Gastrocnemius medialis (tissue), 4 donors: ENCODE measurements at regions not wholly inside any gene's neighbourhood (a gene's known extent, or its start where the extent isn't known, plus 50 kb on each side); places are given as distances from the start of the nearest gene placed in this dataset.

Source experiments
- ATAC-seq, 2 donors: fragments of 150-250 bp; one replicate each; pipeline ENCODE4 v1.9.1; 2016
- DNase-seq, 2 donors: peaks; one replicate each; pipeline ENCODE4 v3.0.0-alpha.2; 2019
- H3K27ac ChIP-seq, 4 donors: fragments of 200-600 bp; sonication (generic); 1 replicate in 1 of 4; 2 replicates in 3 of 4; pipeline ENCODE4 v1.5.1; 2016 to 2018; ENCODE audit warnings: mild to moderate bottlenecking in 2 of 4, moderate library complexity in 1 of 4
- H3K27me3 ChIP-seq, 3 donors: fragments of 200-600 bp; sonication (generic) in 2 of 3; 1 replicate in 1 of 3; 2 replicates in 2 of 3; pipeline versions ENCODE4 v1.5.1 to v1.6.0; 2016 to 2019; ENCODE audit warnings: mild to moderate bottlenecking in 1 of 3, moderate library complexity in 1 of 3
- H3K36me3 ChIP-seq, 2 donors: fragments of 200-600 bp; sonication (generic) in 1 of 2; one replicate each; pipeline ENCODE4 v1.5.1; 2017 to 2018
- H3K4me1 ChIP-seq, 2 donors: fragments of 200-600 bp; sonication (generic) in 1 of 2; one replicate each; pipeline ENCODE4 v1.5.1; 2016 to 2017; ENCODE audit warnings: mild to moderate bottlenecking in 2 of 2
- H3K4me3 ChIP-seq, 4 donors: fragments of 200-600 bp; sonication (generic) in 3 of 4; 1 replicate in 1 of 4; 2 replicates in 3 of 4; pipeline ENCODE4 v1.5.1; 2016 to 2019; ENCODE audit warnings: mild to moderate bottlenecking in 2 of 4
- H3K9me3 ChIP-seq, 3 donors: fragments of 200-600 bp; sonication (generic) in 2 of 3; 1 replicate in 1 of 3; 2 replicates in 2 of 3; pipeline ENCODE4 v1.5.1; 2016 to 2019
- POLR2A ChIP-seq, 2 donors: fragments of 450-650 bp; IDR thresholded peaks; one replicate each; pipeline ENCODE4 v1.6.1; 2017; ENCODE audit warnings: antibody characterized with exemption in 2 of 2, mild to moderate bottlenecking in 2 of 2, moderate library complexity in 2 of 2
- in situ Hi-C, 4 donors: fragments of 200-750 bp; cut with MboI; loops; one replicate each; pipeline versions ENCODE4 v1.15.0 to v1.8.0; 2017; ENCODE audit warnings: low sequenced_read_pairs in 4 of 4
- intact Hi-C: fragments of 100-400 bp; cut with DNase I; formaldehyde crosslinking; loops from one replicate; pipeline ENCODE4 v1.15.1; 2023; ENCODE audit warnings: low total_unique reads
- TF ChIP-seq, protein P1 (sequence below), 5 experiments: fragments of 450-650 bp in 3 of 5; fragments of 200-600 bp in 2 of 5; sonication (generic) in 2 of 5; IDR thresholded peaks in 4 of 5; conservative IDR thresholded peaks in 1 of 5; 1 replicate in 4 of 5; 2 replicates in 1 of 5; pipeline ENCODE4 v1.5.1; 2016 to 2019; ENCODE audit warnings: antibody characterized with exemption in 5 of 5, mild to moderate bottlenecking in 3 of 5, moderate library complexity in 3 of 5

DNA sequence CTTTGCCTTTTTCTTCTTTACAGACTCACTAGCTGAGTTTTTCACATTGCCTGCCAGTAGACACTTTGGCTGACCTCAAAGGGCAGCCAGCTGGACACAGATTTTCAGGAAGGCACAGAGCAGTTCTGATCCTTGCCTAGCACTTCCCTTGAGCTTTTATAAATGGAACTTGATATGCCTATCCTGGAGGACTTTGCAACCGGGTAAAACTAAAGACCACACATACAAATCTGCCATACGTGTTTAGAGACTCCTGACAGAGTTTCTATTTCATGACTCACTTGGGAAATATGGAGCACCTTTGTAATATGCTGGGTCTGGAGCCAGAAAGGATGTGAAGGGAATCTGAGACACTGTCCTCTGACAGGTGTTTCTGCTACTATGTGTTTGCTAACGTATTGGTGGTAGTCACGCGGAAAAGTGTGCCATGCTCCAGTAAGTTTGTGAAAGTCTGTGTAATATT is 56.7 kb upstream of the RASSF6 start:
- ATAC-seq, result peak in 1 of 2 donors; percentile 61
- intact Hi-C loops, result no loop called here

DNA sequence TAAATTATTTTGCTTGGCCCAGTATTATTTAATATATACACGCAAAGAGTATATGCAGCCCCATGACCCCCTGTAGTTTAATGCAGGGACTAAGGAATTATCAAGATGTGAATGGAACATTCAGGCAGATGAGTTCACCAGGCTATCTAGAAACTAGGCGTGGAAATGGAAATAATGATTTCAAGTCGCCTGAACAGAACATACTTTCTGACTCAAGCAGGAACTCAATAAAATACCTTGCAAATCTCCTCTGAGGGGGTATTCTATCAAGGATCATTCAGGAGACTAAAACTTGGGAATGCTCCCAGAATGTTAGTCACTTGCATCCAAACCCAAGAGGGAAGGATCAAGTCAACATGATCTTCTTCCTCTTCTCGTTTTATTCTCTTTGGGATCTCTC is 59.6 kb upstream of the RASSF6 start:
- Histone ChIP-seq H3K4me3 (no peak overlapping the region), H3K27ac (no peak overlapping the region), H3K4me1 (peaks cover 0 to 9% of the 10 kb centered on the region in 2 donors), H3K27me3 (no peaks in the 10 kb centered on the region), H3K9me3 (no peaks in the 10 kb centered on the region), H3K36me3 (no peaks in the 10 kb centered on the region)
- no peak for ATAC-seq
- no peak for DNase-seq
- no peak for TF ChIP-seq POLR2A (IDR thresholded peaks at IDR 0.05)
- TF ChIP-seq, protein P1, sequence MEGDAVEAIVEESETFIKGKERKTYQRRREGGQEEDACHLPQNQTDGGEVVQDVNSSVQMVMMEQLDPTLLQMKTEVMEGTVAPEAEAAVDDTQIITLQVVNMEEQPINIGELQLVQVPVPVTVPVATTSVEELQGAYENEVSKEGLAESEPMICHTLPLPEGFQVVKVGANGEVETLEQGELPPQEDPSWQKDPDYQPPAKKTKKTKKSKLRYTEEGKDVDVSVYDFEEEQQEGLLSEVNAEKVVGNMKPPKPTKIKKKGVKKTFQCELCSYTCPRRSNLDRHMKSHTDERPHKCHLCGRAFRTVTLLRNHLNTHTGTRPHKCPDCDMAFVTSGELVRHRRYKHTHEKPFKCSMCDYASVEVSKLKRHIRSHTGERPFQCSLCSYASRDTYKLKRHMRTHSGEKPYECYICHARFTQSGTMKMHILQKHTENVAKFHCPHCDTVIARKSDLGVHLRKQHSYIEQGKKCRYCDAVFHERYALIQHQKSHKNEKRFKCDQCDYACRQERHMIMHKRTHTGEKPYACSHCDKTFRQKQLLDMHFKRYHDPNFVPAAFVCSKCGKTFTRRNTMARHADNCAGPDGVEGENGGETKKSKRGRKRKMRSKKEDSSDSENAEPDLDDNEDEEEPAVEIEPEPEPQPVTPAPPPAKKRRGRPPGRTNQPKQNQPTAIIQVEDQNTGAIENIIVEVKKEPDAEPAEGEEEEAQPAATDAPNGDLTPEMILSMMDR (IDR thresholded peaks at IDR 0.05 in 4 of 5, conservative IDR thresholded peaks at IDR 0.05 in 1 of 5), result no peak
- in situ Hi-C loops (no loop called here), intact Hi-C loops (no loop called here)

More for the DNA sequence above, 56.7 kb upstream of the RASSF6 start:
- Histone ChIP-seq H3K36me3 (no peaks in the 10 kb centered on the region), H3K9me3 (no peaks in the 10 kb centered on the region), H3K4me1 (peaks cover 0 to 9% of the 10 kb centered on the region in 2 donors), H3K27me3 (no peaks in the 10 kb centered on the region), H3K4me3 (no peak overlapping the region), H3K27ac (no peak overlapping the region)
- TF ChIP-seq, protein P1 (IDR thresholded peaks at IDR 0.05 in 4 of 5, conservative IDR thresholded peaks at IDR 0.05 in 1 of 5), result no peak
- TF ChIP-seq POLR2A (IDR thresholded peaks at IDR 0.05), result no peak
- in situ Hi-C loops, result no loop called here
- DNase-seq, result no peak

DNA sequence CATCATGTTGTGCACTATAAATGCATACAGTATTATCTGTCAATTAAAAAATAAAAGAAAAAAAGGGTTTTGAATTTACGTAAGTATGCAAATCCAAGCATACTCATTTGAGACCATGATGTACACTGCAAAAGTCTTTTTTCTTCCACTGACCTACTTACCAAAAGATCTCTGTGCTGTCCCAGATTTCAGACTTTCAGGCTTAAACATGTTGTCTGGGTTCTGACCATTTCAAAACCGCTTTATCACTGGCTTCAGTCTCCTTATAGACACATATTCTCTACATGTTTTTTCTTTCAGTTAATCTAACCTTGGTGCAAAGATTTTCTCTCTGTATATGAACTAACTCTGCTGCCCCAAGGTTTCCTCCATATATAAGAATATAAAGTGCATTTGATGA is 58.6 kb upstream of the CXCL8 start:
- in situ Hi-C loops (no loop called here), intact Hi-C loops (no loop called here)
- Histone ChIP-seq H3K4me3 (no peak overlapping the region), H3K27me3 (no peaks in the 10 kb centered on the region), H3K36me3 (no peaks in the 10 kb centered on the region), H3K4me1 (peaks cover 0 to 3% of the 10 kb centered on the region in 2 donors), H3K27ac (no peak overlapping the region), H3K9me3 (no peaks in the 10 kb centered on the region)
- TF ChIP-seq, protein P1 (IDR thresholded peaks at IDR 0.05 in 4 of 5, conservative IDR thresholded peaks at IDR 0.05 in 1 of 5), result no peak
- no peak for TF ChIP-seq POLR2A (IDR thresholded peaks at IDR 0.05)
- DNase-seq, result no peak
- no peak for ATAC-seq

DNA sequence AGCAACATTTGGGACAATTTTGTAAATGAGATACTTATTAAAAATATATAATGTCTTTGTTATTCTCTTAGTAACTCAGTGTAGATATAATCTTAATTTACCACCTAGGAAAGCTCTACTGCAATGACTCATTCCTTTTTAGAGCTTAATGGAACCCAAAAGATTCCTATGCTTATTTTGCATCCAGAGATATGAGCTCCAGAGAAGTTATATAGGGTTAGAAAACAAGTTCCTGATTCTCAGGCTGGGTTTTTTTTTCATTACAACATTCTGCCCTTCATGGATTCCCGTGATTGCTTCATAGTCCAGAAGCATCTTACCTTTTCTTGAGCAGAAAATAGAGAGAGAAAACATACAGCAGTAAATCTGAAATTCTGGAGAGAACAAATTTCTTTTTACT is 57.9 kb upstream of the CXCL8 start:
- Histone ChIP-seq H3K4me3 (no peak overlapping the region), H3K9me3 (no peaks in the 10 kb centered on the region), H3K27ac (no peak overlapping the region), H3K27me3 (no peaks in the 10 kb centered on the region), H3K36me3 (no peaks in the 10 kb centered on the region), H3K4me1 (no peaks in the 10 kb centered on the region)
- ATAC-seq (no peak), DNase-seq (no peak)
- intact Hi-C loops (no loop called here), in situ Hi-C loops (no loop called here)
- TF ChIP-seq, protein P1 (IDR thresholded peaks at IDR 0.05 in 4 of 5, conservative IDR thresholded peaks at IDR 0.05 in 1 of 5), result no peak
- TF ChIP-seq POLR2A (IDR thresholded peaks at IDR 0.05), result no peak

DNA sequence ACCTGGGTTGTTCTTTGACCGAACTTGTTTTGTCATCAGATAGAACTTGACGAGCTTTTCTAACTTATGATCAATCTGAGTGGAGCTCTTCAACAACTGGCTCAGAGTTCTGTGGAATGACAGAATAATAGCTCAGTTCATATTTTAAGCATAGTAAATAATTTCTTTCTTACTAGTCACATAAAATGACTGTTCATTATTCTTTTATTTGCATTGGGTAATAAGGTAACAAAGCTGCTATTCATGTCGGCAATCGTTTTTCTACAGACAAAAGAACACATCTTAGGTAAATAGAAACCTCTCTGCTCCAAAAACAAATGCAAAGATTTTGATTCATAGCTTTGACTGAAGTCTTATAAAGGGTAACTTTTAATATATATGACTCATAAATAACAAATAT is 57.3 kb upstream of the CXCL8 start:
- DNase-seq (no peak), ATAC-seq (no peak)
- Histone ChIP-seq H3K9me3 (no peaks in the 10 kb centered on the region), H3K4me3 (no peak overlapping the region), H3K27ac (no peak overlapping the region), H3K27me3 (no peaks in the 10 kb centered on the region), H3K4me1 (no peaks in the 10 kb centered on the region), H3K36me3 (no peaks in the 10 kb centered on the region)
- in situ Hi-C loops, result no loop called here
- intact Hi-C loops, result no loop called here
- TF ChIP-seq, protein P1 (IDR thresholded peaks at IDR 0.05 in 4 of 5, conservative IDR thresholded peaks at IDR 0.05 in 1 of 5), result no peak
- TF ChIP-seq POLR2A (IDR thresholded peaks at IDR 0.05), result no peak
